ENCODE measurements at regions not wholly inside any gene's neighbourhood (a gene's known extent, or its start where the extent isn't known, plus 50 kb on each side); places are given as distances from the start of the nearest gene placed in this dataset.

DNA sequence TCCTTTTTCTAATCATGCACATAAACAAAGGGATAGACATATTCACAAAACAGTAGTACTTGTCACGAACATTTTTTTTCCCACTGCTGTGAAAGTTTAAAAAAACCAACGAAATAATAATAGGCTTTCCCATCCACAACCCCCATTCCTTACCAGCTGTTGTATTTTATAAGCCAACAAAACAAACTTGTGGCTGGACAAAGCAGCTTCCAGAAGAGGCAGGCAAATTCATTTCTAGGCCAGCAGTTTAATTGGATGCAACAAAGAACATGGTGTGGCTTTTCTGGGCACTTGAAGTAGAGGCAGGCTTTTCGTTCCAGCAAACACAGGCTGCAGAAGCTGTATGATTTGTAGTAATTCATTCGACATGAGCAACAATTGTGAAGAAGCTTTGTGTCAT is 56.0 kb upstream of the FAM20A start:
- DNase-seq = no peak

GRCh38 chr17:68656666-68657065 is 55.5 kb upstream of the FAM20A start:
- DNase-seq = no peak

Data from NCI-H1417 treated with DMSO at 0.1 percent for 48 hours (cell line).